HFFc6 (cell line): ENCODE measurements at regions not wholly inside any gene's neighbourhood (a gene's known extent, or its start where the extent isn't known, plus 50 kb on each side); places are given as distances from the start of the nearest gene placed in this dataset.
"Not testable (repeated sequence)": the region's sequence is repeated elsewhere in the genome, so short reads cannot be mapped to it uniquely, and the experiment has no call there.

Source experiments
- DNase-seq: peaks from one replicate; pipeline ENCODE4 v3.0.0-alpha.2; 2018
- H3K27ac Mint-ChIP-seq: 2 replicates; pipeline ENCODE4 v1.8.0; 2020; ENCODE audit warnings: mild to moderate bottlenecking, mixed read lengths
- H3K27me3 Mint-ChIP-seq: 2 replicates; pipeline ENCODE4 v1.8.0; 2021; ENCODE audit warnings: mild to moderate bottlenecking, moderate library complexity, mixed read lengths; ENCODE audit not compliant: insufficient read depth
- H3K36me3 Mint-ChIP-seq: 2 replicates; pipeline ENCODE4 v1.8.0; 2021; ENCODE audit warnings: low read depth, mixed read lengths
- H3K4me1 Mint-ChIP-seq: 2 replicates; pipeline ENCODE4 v1.8.0; 2020; ENCODE audit warnings: low read depth, mixed read lengths
- H3K4me3 Mint-ChIP-seq: 2 replicates; pipeline ENCODE4 v1.8.0; 2020; ENCODE audit warnings: mild to moderate bottlenecking, moderate library complexity, mixed read lengths
- H3K9me3 Mint-ChIP-seq: 2 replicates; pipeline ENCODE4 v1.8.0; 2020; ENCODE audit warnings: mild to moderate bottlenecking, mixed read lengths
- CTCF ChIP-seq: fragments of 200-600 bp; sonication (generic); IDR thresholded peaks from 2 replicates; pipeline ENCODE4 v1.5.0; 2021; ENCODE audit warnings: antibody characterized with exemption, mild to moderate bottlenecking

GRCh38 chr18:14999085-14999975 lies 251.4 kb downstream of the ANKRD30B start:
- no peak for DNase-seq
- no peak overlapping the region for H3K27ac Mint-ChIP-seq
- peaks cover 9% of the 10 kb centered on the region; the same call in 1 of the 2 replicates for H3K9me3 Mint-ChIP-seq
- H3K4me3 Mint-ChIP-seq: no peak overlapping the region
- H3K36me3 Mint-ChIP-seq: no peaks in the 10 kb centered on the region
- H3K4me1 Mint-ChIP-seq: no peaks in the 10 kb centered on the region
- H3K27me3 Mint-ChIP-seq: no peaks in the 10 kb centered on the region
- no peak for TF ChIP-seq CTCF

DNA sequence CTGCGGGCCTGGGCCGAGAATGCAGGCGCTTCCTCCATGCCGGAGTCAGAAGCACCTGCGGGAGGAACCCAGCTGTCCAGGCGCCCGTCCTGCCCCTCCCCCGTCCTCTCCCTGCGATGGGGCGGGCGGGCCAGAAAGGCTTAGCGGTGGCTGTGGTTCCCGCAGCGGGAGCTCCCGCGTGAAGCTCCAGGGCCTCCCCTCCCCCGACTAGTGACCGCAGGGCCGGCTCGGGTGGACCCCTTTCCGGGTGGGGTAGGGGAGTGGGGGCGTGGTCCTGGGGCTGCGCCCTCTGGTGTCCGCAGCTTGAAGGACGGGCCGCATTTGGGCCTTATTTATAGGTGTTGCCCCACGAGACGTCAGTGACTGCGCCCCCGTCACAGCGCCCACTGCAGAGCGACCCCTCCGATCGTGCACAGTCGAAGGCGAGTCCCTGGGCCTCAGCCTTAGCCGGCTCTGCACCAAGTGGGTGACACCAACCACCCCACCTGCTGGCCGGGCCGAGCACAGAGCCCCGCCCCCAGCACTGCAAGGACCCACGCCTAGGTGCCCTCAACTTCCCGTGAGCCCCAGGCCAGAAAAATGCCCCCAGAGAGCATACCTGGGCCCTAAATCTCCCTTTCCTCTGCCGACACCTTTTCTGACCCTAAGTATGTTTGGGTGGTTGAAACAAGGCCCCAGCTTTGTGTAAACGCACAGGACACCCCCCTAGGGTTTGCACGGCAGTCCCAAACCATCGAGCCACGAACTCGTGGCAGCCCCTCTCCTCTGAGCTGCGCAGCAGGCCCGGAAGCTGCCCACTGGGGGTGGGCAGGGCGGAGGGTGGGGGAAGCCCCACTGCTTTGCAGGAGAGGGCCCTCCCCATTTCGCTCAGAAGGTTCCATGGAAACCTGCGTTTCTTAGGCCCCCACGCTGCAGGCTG lies 252.4 kb downstream of the ANKRD30B start:
- not testable (repeated sequence) for H3K27ac Mint-ChIP-seq, H3K4me3 Mint-ChIP-seq, DNase-seq, H3K4me1 Mint-ChIP-seq, H3K27me3 Mint-ChIP-seq, H3K36me3 Mint-ChIP-seq, H3K9me3 Mint-ChIP-seq

DNA sequence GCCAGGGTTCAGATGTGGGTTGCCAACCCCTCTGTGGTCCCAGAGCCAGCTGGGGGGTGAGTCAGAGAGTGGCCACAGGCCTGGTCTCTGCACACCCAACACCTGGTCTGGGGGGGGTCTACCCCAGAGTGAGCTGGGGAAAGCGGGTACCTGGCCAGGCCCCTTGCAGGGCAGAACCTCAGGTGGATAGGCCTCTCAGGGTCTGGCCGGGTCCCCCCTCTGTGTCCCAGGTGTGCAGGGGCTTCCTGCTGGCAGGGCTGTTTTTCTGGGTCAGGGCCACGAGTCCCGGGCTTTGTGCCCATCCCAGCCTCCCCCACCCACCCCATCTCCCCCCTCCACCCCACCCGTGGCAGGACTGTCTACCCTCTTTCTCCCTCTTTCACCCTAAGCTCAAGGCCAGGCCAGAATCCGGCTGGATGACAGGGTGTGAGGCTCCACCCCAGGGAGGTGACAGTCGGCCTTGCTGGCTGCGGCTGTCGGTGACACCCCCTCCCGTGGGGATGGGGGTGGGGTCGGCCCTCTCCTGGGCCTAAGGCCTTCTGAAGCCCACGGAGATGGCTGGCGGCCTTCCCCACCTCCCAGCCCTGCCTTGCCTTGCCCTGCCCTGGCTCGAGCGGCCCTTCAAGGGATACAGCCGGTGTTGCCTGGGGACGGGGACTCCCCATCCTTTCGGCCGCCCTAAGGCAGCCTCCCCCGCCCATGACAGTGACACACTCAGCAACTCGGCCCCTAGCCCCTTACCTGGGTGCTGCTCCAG lies 253.2 kb downstream of the ANKRD30B start:
- not testable (repeated sequence) for H3K27me3 Mint-ChIP-seq, H3K27ac Mint-ChIP-seq, H3K4me3 Mint-ChIP-seq, H3K9me3 Mint-ChIP-seq, H3K36me3 Mint-ChIP-seq, DNase-seq, H3K4me1 Mint-ChIP-seq

GRCh38 chr18:15001795-15002107 lies 253.8 kb downstream of the ANKRD30B start:
- DNase-seq, H3K4me3 Mint-ChIP-seq, H3K27ac Mint-ChIP-seq, H3K9me3 Mint-ChIP-seq, H3K4me1 Mint-ChIP-seq, H3K27me3 Mint-ChIP-seq, H3K36me3 Mint-ChIP-seq: not testable (repeated sequence)

- not testable (repeated sequence) for H3K27ac Mint-ChIP-seq, H3K27me3 Mint-ChIP-seq, DNase-seq, H3K9me3 Mint-ChIP-seq, H3K4me3 Mint-ChIP-seq, H3K36me3 Mint-ChIP-seq, H3K4me1 Mint-ChIP-seq
These were observed 254.8 kb downstream of the ANKRD30B start for GRCh38 chr18:15002765-15003164.

DNA sequence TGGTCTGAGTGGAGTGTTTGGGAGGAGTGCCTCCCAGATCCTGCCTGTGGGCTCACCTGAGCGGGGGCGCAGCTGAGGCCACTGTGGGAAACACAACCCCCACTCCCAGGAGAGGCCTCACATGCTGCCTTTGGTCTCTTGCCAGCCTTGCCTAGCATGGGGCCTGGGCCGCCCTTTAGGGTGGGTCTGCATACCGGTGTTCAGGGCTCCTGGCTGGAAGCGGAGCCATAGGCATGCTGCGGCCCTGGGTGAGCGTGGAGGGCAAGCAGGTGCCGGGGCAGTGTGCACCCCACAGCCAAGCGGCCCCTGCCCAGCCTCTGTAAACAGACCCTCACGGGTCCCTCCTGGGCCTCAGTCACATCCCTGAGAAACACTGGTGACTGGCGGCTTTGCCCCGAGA lies 255.3 kb downstream of the ANKRD30B start:
- H3K9me3 Mint-ChIP-seq, H3K27ac Mint-ChIP-seq, H3K27me3 Mint-ChIP-seq, H3K4me3 Mint-ChIP-seq, DNase-seq, H3K36me3 Mint-ChIP-seq, H3K4me1 Mint-ChIP-seq: not testable (repeated sequence)

GRCh38 chr18:15003636-15004269 lies 255.8 kb downstream of the ANKRD30B start:
- H3K9me3 Mint-ChIP-seq, DNase-seq, H3K27ac Mint-ChIP-seq, H3K27me3 Mint-ChIP-seq, H3K4me1 Mint-ChIP-seq, H3K36me3 Mint-ChIP-seq, H3K4me3 Mint-ChIP-seq: not testable (repeated sequence)

DNA sequence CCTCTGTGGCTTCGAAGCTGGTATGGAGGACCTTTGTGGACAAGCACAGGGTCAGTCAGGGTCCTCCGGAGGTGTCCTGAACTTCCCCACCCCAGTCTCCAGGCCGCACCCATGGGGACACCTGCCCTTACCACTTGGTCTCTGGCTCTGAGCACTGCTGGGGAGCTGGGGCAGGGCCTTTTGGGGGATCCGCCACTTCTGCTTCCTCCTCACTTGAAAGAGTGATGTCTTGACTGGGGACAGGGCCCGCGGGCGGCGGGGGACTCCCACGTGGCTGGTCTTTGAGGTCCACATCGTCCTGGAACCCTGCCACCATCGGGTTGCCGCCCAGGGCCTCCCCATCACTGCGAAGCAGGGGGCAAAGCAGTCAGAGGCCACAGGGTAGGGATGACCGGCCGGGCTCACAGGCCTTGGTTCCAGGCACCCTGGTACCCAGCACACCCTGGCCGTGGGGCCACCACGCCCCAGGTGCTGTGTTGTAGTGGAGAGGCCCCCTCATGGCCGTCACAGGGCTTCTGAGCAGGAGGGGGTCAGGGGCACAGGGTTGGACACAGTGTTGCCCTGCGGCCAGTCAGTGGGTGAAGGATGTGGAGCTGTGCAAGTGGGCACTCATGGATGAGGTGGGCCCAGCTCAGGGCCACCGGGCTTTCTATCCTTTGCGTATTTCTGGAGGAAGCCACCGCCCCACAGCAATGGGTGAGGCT lies 256.4 kb downstream of the ANKRD30B start:
- not testable (repeated sequence) for H3K4me3 Mint-ChIP-seq, H3K27ac Mint-ChIP-seq, H3K9me3 Mint-ChIP-seq

More for the DNA sequence above, 256.4 kb downstream of the ANKRD30B start:
- not testable (repeated sequence) for H3K36me3 Mint-ChIP-seq, H3K4me1 Mint-ChIP-seq, DNase-seq, H3K27me3 Mint-ChIP-seq
